ENCODE measurements at regions not wholly inside any gene's neighbourhood (a gene's known extent, or its start where the extent isn't known, plus 50 kb on each side); places are given as distances from the start of the nearest gene placed in this dataset.

DNA sequence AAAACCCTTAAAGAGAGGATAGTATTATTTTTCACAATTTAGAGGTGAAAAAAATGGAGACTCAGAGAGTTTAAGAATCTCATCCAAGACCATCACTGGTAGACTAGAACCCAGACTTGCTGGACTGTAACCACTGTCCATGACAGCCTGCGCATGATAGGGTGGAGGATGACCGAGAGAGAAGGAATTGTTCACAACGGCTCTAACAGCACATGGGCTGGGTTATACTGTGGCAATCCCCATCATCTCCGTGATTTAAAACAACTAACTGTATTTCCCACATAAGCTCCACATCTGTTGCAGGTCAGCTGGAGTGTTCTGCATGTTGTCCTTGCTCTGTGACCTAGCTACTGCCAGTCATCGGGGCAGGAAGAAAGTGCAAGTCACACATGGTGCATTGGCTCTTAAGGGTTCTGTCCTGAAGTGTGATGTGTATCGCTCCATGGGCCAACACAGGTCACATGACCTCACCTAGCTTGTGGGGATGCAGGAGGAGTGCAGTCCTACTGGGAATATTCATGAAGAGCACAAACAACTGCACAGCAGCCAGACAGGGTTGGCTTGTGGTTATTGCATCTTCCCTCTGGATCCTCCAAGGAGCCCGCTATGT lies 131.2 kb upstream of the MPHOSPH6 start:
- TF ChIP-seq, protein P1, sequence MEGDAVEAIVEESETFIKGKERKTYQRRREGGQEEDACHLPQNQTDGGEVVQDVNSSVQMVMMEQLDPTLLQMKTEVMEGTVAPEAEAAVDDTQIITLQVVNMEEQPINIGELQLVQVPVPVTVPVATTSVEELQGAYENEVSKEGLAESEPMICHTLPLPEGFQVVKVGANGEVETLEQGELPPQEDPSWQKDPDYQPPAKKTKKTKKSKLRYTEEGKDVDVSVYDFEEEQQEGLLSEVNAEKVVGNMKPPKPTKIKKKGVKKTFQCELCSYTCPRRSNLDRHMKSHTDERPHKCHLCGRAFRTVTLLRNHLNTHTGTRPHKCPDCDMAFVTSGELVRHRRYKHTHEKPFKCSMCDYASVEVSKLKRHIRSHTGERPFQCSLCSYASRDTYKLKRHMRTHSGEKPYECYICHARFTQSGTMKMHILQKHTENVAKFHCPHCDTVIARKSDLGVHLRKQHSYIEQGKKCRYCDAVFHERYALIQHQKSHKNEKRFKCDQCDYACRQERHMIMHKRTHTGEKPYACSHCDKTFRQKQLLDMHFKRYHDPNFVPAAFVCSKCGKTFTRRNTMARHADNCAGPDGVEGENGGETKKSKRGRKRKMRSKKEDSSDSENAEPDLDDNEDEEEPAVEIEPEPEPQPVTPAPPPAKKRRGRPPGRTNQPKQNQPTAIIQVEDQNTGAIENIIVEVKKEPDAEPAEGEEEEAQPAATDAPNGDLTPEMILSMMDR (conservative IDR thresholded peaks at IDR 0.05 in 1 of 2, IDR thresholded peaks at IDR 0.05 in 1 of 2; ENCODE audit: low read depth in 1 of 2, low read length in 2 of 2): no peak
- no peak for TF ChIP-seq EZH2 (IDR thresholded peaks at IDR 0.05; ENCODE audit: low read length, missing control alignments)

Measured in fibroblast of lung (primary cell).